Uterus (tissue), 2 donors: ENCODE measurements at regions not wholly inside any gene's neighbourhood (a gene's known extent, or its start where the extent isn't known, plus 50 kb on each side); places are given as distances from the start of the nearest gene placed in this dataset.

ENCODE experiments used
- POLR2A ChIP-seq, 2 donors: fragments of 450-650 bp; IDR thresholded peaks; one replicate each; pipeline ENCODE4 v1.6.1; 2016; ENCODE audit warnings: antibody characterized with exemption in 2 of 2, mild to moderate bottlenecking in 1 of 2, moderate library complexity in 1 of 2
- TF ChIP-seq, protein P1 (sequence below), 4 experiments: fragments of 200-600 bp in 2 of 4; fragments of 450-650 bp in 2 of 4; sonication (generic) in 2 of 4; IDR thresholded peaks; one replicate each; pipeline ENCODE4 v1.5.1; 2016 to 2019; ENCODE audit warnings: antibody characterized with exemption in 4 of 4, mild to moderate bottlenecking in 2 of 4, moderate library complexity in 1 of 4

- TF ChIP-seq, protein P1, sequence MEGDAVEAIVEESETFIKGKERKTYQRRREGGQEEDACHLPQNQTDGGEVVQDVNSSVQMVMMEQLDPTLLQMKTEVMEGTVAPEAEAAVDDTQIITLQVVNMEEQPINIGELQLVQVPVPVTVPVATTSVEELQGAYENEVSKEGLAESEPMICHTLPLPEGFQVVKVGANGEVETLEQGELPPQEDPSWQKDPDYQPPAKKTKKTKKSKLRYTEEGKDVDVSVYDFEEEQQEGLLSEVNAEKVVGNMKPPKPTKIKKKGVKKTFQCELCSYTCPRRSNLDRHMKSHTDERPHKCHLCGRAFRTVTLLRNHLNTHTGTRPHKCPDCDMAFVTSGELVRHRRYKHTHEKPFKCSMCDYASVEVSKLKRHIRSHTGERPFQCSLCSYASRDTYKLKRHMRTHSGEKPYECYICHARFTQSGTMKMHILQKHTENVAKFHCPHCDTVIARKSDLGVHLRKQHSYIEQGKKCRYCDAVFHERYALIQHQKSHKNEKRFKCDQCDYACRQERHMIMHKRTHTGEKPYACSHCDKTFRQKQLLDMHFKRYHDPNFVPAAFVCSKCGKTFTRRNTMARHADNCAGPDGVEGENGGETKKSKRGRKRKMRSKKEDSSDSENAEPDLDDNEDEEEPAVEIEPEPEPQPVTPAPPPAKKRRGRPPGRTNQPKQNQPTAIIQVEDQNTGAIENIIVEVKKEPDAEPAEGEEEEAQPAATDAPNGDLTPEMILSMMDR (IDR thresholded peaks at IDR 0.05): no peak
- no peak for TF ChIP-seq POLR2A (IDR thresholded peaks at IDR 0.05)
These were observed 100.1 kb downstream of the HLX start for GRCh38 chr1:220979371-220979770.
